LNCaP clone FGC (cell line): ENCODE measurements at regions not wholly inside any gene's neighbourhood (a gene's known extent, or its start where the extent isn't known, plus 50 kb on each side); places are given as distances from the start of the nearest gene placed in this dataset.

ENCODE experiments used
- DNase-seq: peaks from one replicate; pipeline ENCODE4 v3.0.0-alpha.2; 2011; ENCODE audit warnings: low read depth
- H3K4me3 ChIP-seq: 2 replicates; pipeline ENCODE4 v1.5.1; 2011; ENCODE audit warnings: mild to moderate bottlenecking, low read depth, low read length, control low read depth
- TF ChIP-seq, protein P1 (sequence below): IDR thresholded peaks from 2 replicates; pipeline ENCODE4 v1.5.1; 2012; ENCODE audit warnings: mild to moderate bottlenecking; ENCODE audit not compliant: control insufficient read depth, insufficient read depth; ENCODE audit errors: extremely low read depth

DNA sequence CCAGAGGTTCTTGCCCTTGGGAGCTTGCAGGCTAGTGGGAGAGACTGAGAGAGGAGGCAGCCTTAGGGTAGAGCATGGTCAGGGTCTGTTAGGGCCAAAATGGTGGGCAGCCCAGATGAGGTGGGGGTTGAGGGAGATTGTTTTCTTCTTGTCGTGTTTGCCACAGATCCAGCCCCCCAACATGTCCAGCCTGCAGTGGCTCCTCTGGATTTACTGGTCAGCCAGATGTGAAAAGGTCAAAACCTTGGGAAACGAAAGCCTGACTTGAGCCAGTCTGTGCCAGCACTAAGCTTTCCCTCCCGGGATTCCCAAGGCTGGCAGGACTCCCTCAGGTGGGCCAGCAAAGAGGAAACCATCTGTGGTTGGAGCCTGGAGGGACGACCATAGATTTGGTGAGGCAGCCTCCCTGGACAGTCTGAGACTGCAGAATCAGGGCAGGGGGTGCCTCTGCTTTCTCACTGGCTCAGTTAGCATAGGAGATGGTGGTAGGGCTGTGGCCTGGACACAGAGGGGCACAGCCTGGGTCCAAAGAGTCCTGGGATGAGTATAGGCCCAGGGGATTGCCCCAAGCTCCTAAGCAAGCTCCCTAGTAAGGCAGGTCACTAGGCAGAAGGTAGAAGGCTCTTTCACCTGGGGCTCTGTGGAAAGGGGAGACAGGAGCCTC, 51.2 kb upstream of the PRR23C start:
- TF ChIP-seq, protein P1, sequence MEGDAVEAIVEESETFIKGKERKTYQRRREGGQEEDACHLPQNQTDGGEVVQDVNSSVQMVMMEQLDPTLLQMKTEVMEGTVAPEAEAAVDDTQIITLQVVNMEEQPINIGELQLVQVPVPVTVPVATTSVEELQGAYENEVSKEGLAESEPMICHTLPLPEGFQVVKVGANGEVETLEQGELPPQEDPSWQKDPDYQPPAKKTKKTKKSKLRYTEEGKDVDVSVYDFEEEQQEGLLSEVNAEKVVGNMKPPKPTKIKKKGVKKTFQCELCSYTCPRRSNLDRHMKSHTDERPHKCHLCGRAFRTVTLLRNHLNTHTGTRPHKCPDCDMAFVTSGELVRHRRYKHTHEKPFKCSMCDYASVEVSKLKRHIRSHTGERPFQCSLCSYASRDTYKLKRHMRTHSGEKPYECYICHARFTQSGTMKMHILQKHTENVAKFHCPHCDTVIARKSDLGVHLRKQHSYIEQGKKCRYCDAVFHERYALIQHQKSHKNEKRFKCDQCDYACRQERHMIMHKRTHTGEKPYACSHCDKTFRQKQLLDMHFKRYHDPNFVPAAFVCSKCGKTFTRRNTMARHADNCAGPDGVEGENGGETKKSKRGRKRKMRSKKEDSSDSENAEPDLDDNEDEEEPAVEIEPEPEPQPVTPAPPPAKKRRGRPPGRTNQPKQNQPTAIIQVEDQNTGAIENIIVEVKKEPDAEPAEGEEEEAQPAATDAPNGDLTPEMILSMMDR: no peak
- DNase-seq: no peak
- no peak overlapping the region for H3K4me3 ChIP-seq

DNA sequence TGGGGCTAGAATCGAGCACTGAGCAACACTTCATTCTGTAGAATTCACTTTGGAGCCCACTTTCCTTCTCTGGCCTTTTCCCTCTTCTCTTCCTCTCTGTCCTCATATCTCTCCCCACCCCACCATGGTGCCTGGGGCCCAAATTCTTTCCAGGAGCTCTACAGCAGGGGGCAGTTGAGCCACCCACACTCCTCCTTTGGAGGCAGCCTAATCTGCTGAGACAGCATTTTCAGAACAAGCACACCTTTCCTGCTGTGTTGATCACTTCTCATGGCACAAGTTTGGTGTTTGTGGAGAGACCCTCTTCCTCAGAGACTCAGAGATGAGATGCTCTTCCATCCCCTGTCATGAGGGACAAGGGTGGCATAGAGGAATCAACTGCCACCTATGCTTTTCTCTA, 52.0 kb upstream of the PRR23C start:
- no peak for DNase-seq
- H3K4me3 ChIP-seq: no peak overlapping the region
- TF ChIP-seq, protein P1: no peak

DNA sequence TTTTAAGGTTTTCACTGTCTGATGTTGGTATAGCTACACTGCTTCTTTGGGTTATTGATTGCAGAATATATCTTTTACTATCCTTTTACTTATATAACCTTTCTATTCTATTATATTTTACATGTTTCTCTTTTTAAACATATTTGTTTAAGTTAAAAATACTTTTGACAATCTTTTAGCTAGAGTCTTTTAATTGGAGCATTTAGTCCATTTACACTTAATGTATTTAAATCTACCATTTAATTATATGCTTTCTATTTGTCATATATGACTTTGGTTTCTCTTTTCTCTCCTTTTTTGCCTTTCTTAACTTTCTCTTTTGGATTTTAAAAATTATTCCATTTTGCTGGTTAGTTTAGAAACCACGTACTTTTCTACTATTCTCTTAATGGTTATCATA, 53.7 kb upstream of the PRR23C start:
- no peak for DNase-seq
- TF ChIP-seq, protein P1: no peak
- no peak overlapping the region for H3K4me3 ChIP-seq

DNA sequence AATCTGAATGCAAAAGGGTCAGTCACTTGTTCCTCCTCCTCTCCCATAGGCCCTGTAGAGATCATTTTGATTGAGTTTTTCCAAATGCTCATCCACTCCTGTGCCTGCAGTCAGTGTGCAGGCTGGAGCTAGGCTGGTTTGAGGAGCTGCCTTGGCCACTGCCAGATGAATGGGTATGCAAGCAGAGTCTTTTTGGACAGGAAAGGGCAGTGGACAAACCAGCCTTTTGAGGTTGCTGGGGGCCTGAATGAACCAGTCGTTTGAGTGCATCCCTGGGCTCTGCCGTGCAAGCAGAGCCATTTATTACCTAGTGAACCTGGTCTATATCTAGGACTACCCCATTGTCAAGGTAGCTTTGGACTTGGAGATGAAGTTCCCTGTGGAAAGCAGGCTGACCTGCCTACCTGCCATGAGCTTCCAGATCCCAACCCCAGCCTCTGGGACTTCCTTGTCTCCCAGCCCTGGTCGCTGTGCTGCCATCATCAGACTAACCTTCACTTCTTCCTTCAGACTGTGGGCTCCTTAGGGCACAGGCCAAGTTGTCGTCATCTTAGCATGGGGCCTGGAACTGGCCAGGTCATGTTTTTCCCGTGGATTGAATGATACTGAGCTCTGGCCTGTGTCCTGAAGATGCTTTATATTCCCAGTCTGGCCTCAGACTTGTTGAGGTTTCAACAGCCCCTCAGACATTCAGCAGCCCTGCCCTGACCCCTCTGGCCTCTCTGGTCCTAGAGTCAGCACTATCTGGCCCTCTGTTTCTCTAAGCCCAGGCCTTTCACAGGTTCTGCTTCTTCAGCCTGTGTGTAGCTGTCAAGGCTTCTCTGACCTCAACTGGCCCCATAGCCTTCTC, 55.5 kb upstream of the PRR23C start:
- DNase-seq: no peak
- H3K4me3 ChIP-seq: no peak overlapping the region
- TF ChIP-seq, protein P1: no peak

DNA sequence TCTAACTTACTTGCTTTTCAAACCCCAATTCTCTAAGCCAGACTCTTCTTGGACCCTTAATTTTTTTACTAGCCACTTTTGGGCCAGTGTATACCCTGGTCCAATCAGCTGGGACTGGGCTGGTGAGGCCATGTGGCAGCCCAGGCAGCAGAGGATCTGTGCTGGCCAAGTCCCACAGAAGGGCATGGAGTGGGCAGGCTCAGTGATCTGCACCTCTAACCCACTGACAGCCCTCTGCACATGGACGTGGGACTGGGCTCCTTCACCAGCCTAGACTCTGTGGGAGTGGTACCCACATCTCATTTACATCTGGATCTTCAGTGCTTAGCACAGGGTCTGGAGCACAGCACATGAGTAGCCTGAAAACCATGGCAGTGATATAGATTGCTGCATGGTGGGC, 56.1 kb upstream of the PRR23C start:
- DNase-seq: no peak

DNA sequence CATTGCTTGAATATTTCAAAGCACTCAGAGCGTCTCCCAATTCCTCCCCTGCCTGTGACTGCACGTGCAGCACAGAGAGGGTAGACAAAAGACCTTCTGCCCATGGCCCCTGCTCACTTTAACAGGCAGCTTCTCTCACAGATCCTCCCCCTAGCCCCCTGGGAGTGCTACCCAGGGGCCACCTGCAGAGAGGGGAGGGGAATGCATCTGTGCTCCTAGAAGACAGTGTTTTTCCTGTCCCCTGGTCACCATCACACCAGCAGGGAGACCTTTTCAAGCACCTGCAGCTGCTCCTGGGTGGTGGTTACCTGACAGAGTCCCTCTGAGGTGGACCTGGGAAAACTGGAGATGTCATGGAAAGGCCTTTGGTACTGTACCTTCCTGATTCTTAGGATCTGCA, 56.7 kb upstream of the PRR23C start:
- no peak overlapping the region for H3K4me3 ChIP-seq
- TF ChIP-seq, protein P1: no peak
- DNase-seq: no peak

More for the DNA sequence above, 56.1 kb upstream of the PRR23C start:
- TF ChIP-seq, protein P1: no peak
- no peak overlapping the region for H3K4me3 ChIP-seq
